ENCODE measurements at regions not wholly inside any gene's neighbourhood (a gene's known extent, or its start where the extent isn't known, plus 50 kb on each side); places are given as distances from the start of the nearest gene placed in this dataset.

- DNase-seq = no peak
Measured at GRCh38 chr14:83992857-83993256, 1537.1 kb upstream of the FLRT2 start.

GRCh38 chr14:83993545-83993944 lies 1536.4 kb upstream of the FLRT2 start:
- no peak for DNase-seq

- no peak for DNase-seq
Measured at GRCh38 chr14:83994020-83994419, 1535.9 kb upstream of the FLRT2 start.

GRCh38 chr14:84001023-84001422 lies 1528.9 kb upstream of the FLRT2 start:
- DNase-seq = no peak

GRCh38 chr14:84003346-84003745 lies 1526.6 kb upstream of the FLRT2 start:
- no peak for DNase-seq

GRCh38 chr14:84006643-84007155 lies 1523.2 kb upstream of the FLRT2 start:
- no peak for DNase-seq

- DNase-seq = no peak
Measured at GRCh38 chr14:84013424-84013823, 1516.5 kb upstream of the FLRT2 start.

GRCh38 chr14:84017495-84017894 lies 1512.4 kb upstream of the FLRT2 start:
- no peak for DNase-seq

GRCh38 chr14:84021433-84021832 lies 1508.5 kb upstream of the FLRT2 start:
- no peak for DNase-seq

- DNase-seq = no peak
Measured at GRCh38 chr14:84024231-84024820, 1505.6 kb upstream of the FLRT2 start.

- no peak for DNase-seq
Measured at GRCh38 chr14:84025106-84026012, 1504.6 kb upstream of the FLRT2 start.

GRCh38 chr14:84027351-84027750 lies 1502.6 kb upstream of the FLRT2 start:
- no peak for DNase-seq

- no peak for DNase-seq
Measured at GRCh38 chr14:84028080-84028604, 1501.8 kb upstream of the FLRT2 start.

- DNase-seq = no peak
Measured at GRCh38 chr14:84029246-84029645, 1500.7 kb upstream of the FLRT2 start.

GRCh38 chr14:84029720-84030119 lies 1500.2 kb upstream of the FLRT2 start:
- DNase-seq = no peak

- peak; percentile 65 for DNase-seq
Measured at GRCh38 chr14:84036840-84037239, 1493.1 kb upstream of the FLRT2 start.

GRCh38 chr14:84037593-84037992 lies 1492.4 kb upstream of the FLRT2 start:
- no peak for DNase-seq

GRCh38 chr14:84040101-84040500 lies 1489.8 kb upstream of the FLRT2 start:
- no peak for DNase-seq

- no peak for DNase-seq
Measured at GRCh38 chr14:84041421-84041820, 1488.5 kb upstream of the FLRT2 start.

- no peak for DNase-seq
Measured at GRCh38 chr14:84042992-84043391, 1487.0 kb upstream of the FLRT2 start.

GRCh38 chr14:84064316-84065125 lies 1465.4 kb upstream of the FLRT2 start:
- DNase-seq = no peak

- no peak for DNase-seq
Measured at GRCh38 chr14:84065811-84066210, 1464.1 kb upstream of the FLRT2 start.

- DNase-seq = no peak
Measured at GRCh38 chr14:84068288-84068687, 1461.7 kb upstream of the FLRT2 start.
